NCI-H1694 treated with DMSO at 0.1 percent for 48 hours (cell line): ENCODE measurements at regions not wholly inside any gene's neighbourhood (a gene's known extent, or its start where the extent isn't known, plus 50 kb on each side); places are given as distances from the start of the nearest gene placed in this dataset.

ENCODE experiments used
- DNase-seq: peaks from one replicate; lab custom pipeline; 2025; lab: John Stamatoyannopoulos, UW

DNA sequence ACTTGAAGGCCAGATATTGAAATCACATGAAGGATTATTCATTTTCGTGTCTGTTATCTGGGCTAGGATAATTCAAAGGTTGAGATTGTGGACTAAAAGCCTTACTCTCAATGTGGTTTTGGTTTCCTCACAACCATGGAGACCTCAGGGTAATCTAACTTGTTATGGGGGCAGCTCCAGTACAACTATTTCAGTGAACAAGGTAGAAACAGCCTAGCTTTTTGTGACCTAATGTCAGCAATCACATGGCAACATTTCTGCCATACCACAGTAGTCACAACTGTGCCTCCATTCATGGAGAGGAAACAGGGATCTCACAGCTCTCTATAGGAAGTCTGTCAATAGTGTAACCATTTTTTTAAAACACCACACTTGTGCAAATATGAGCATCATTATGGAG lies 62.4 kb upstream of the RARB start:
- DNase-seq, result no peak

DNA sequence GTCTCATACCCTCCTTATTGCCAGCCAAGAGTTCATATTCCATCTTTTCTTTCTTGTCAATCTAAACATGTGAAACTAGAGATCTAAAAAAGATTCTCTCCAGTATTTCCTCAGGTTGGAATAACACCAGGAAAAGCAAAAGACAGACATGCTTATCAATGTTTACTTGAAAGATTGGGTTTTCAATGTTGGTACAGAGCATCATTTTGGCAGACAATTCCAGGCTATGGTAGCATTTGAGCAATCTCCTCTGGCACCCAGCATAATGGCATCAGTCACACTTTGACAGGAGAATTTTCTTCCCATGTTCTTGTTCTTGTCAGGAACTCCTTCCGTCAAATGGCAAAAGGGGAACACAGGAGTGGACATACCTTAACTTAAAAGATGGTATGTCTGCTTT lies 61.0 kb upstream of the RARB start:
- no peak for DNase-seq

DNA sequence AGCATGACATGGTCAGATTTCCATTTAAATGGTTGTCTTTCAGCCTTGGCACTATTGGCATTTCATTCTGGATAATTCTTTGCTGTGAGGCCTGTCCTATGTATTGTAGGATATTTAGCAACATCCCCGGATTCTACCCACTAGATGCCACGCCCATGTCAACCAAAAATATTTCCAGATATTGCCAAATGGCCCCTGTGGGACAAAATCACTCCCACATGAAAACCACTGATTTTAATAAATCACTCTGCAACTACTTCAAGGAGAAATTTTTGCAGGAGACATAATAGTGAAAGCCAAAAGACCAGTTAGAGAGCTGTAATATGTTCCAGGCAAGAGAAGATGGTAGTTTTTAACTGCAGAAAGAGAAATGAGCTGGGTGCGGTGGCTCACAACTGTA lies 55.9 kb upstream of the RARB start:
- DNase-seq, result no peak

DNA sequence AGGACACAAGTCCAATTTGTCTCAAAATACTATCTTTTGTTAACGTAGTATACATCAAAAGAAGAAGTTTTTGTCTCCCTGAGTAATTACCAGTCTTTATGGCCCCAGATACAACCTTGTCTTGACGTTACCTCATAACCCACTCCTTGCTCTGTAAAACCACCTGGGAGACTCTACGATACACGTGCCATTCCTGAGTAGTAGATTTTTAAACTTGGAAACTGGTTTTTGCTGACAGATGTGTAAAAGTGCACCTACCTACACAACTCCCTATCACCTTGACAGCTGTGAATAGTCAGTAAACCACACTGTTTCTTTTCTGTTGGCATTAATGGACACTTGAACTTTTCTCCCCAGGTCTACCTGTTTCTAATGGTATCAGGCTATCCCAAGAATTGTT lies 51.7 kb upstream of the RARB start:
- DNase-seq, result no peak

DNA sequence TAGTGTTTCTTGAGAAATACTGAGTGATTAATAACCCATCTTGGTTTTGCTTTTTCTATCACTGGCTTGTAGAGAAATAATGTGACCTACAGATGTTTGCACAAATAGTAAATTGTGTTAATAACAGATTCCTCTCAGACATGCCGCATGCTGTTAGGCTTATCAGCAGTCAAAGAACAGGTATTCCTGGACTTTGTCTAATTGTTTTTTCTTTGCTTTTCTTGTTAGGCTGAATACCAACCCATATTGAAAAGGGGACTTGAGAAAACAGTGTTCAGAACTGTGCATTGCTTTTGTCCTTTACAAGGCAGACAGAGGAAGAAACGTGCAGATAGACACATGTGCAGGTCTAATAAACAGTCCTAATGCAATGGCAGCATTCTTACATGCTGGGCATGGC lies 51.0 kb upstream of the RARB start:
- DNase-seq, result no peak
